NCI-H1436 (cell line): ENCODE measurements at regions not wholly inside any gene's neighbourhood (a gene's known extent, or its start where the extent isn't known, plus 50 kb on each side); places are given as distances from the start of the nearest gene placed in this dataset.
"Not testable (repeated sequence)": the region's sequence is repeated elsewhere in the genome, so short reads cannot be mapped to it uniquely, and the experiment has no call there.

ENCODE experiments used
- DNase-seq: peaks from one replicate; lab custom pipeline; 2025; lab: John Stamatoyannopoulos, UW

GRCh38 chr1:146411923-146412322 is 183.1 kb upstream of the NOTCH2NLA start:
- DNase-seq, result not testable (repeated sequence)

- DNase-seq, result not testable (repeated sequence)
Measured at GRCh38 chr1:146409817-146410441, 181.1 kb upstream of the NOTCH2NLA start.

GRCh38 chr1:146409116-146409801 is 180.4 kb upstream of the NOTCH2NLA start:
- not testable (repeated sequence) for DNase-seq

- not testable (repeated sequence) for DNase-seq
Measured at GRCh38 chr1:146401281-146401825, 172.5 kb upstream of the NOTCH2NLA start.

- DNase-seq, result not testable (repeated sequence)
Measured at GRCh38 chr1:146400173-146401121, 171.6 kb upstream of the NOTCH2NLA start.

- not testable (repeated sequence) for DNase-seq
Measured at GRCh38 chr1:146399225-146399624, 170.4 kb upstream of the NOTCH2NLA start.

GRCh38 chr1:146396801-146397200 is 168.0 kb upstream of the NOTCH2NLA start:
- DNase-seq, result not testable (repeated sequence)

GRCh38 chr1:146396242-146396641 is 167.4 kb upstream of the NOTCH2NLA start:
- DNase-seq, result not testable (repeated sequence)

- not testable (repeated sequence) for DNase-seq
Measured at GRCh38 chr1:146393796-146394195, 165.0 kb upstream of the NOTCH2NLA start.

GRCh38 chr1:146393154-146393553 is 164.3 kb upstream of the NOTCH2NLA start:
- not testable (repeated sequence) for DNase-seq

GRCh38 chr1:146389178-146389577 is 160.4 kb upstream of the NOTCH2NLA start:
- DNase-seq, result not testable (repeated sequence)

GRCh38 chr1:146387750-146388469 is 159.1 kb upstream of the NOTCH2NLA start:
- DNase-seq, result not testable (repeated sequence)

GRCh38 chr1:146386851-146387749 is 158.3 kb upstream of the NOTCH2NLA start:
- DNase-seq, result peak; percentile 74

- DNase-seq, result not testable (repeated sequence)
Measured at GRCh38 chr1:146381196-146381595, 152.4 kb upstream of the NOTCH2NLA start.

- DNase-seq, result peak; percentile 84
Measured at GRCh38 chr1:146376708-146377496, 148.1 kb upstream of the NOTCH2NLA start.

GRCh38 chr1:146376309-146376707 is 147.5 kb upstream of the NOTCH2NLA start:
- peak; percentile 76 for DNase-seq

GRCh38 chr1:146375108-146375507 is 146.3 kb upstream of the NOTCH2NLA start:
- not testable (repeated sequence) for DNase-seq

GRCh38 chr1:146369940-146370339 is 141.1 kb upstream of the NOTCH2NLA start:
- not testable (repeated sequence) for DNase-seq

GRCh38 chr1:146355373-146355772 is 126.6 kb upstream of the NOTCH2NLA start:
- not testable (repeated sequence) for DNase-seq
